ENCODE measurements at regions not wholly inside any gene's neighbourhood (a gene's known extent, or its start where the extent isn't known, plus 50 kb on each side); places are given as distances from the start of the nearest gene placed in this dataset.

GRCh38 chr7:53988376-53988775 is 553.8 kb upstream of the VSTM2A start:
- no peak for DNase-seq

- no peak for DNase-seq
Observed at GRCh38 chr7:53993224-53993623, 549.0 kb upstream of the VSTM2A start.

GRCh38 chr7:53996876-53997275 is 545.3 kb upstream of the VSTM2A start:
- DNase-seq, result no peak

- DNase-seq, result no peak
Observed at GRCh38 chr7:54014765-54015164, 527.4 kb upstream of the VSTM2A start.

GRCh38 chr7:54015251-54015650 is 526.9 kb upstream of the VSTM2A start:
- DNase-seq, result no peak

GRCh38 chr7:54037873-54038272 is 504.3 kb upstream of the VSTM2A start:
- no peak for DNase-seq

- DNase-seq, result no peak
Observed at GRCh38 chr7:54060643-54061042, 481.5 kb upstream of the VSTM2A start.

- no peak for DNase-seq
Observed at GRCh38 chr7:54066643-54067042, 475.5 kb upstream of the VSTM2A start.

GRCh38 chr7:54069843-54070242 is 472.3 kb upstream of the VSTM2A start:
- no peak for DNase-seq

GRCh38 chr7:54072710-54073109 is 469.5 kb upstream of the VSTM2A start:
- no peak for DNase-seq

GRCh38 chr7:54076616-54077015 is 465.6 kb upstream of the VSTM2A start:
- DNase-seq, result no peak

GRCh38 chr7:54080525-54080924 is 461.6 kb upstream of the VSTM2A start:
- DNase-seq, result no peak

- no peak for DNase-seq
Observed at GRCh38 chr7:54080971-54081370, 461.2 kb upstream of the VSTM2A start.

GRCh38 chr7:54084340-54084739 is 457.8 kb upstream of the VSTM2A start:
- no peak for DNase-seq

- DNase-seq, result no peak
Observed at GRCh38 chr7:54090652-54091213, 451.4 kb upstream of the VSTM2A start.

GRCh38 chr7:54091322-54091721 is 450.9 kb upstream of the VSTM2A start:
- DNase-seq, result no peak

GRCh38 chr7:54097886-54098285 is 444.3 kb upstream of the VSTM2A start:
- no peak for DNase-seq

GRCh38 chr7:54109501-54109900 is 432.7 kb upstream of the VSTM2A start:
- DNase-seq, result no peak

- no peak for DNase-seq
Observed at GRCh38 chr7:54111814-54112511, 430.2 kb upstream of the VSTM2A start.

GRCh38 chr7:54112567-54112966 is 429.6 kb upstream of the VSTM2A start:
- DNase-seq, result no peak

- DNase-seq, result no peak
Observed at GRCh38 chr7:54115028-54115763, 427.0 kb upstream of the VSTM2A start.

GRCh38 chr7:54116956-54117355 is 425.2 kb upstream of the VSTM2A start:
- no peak for DNase-seq

- no peak for DNase-seq
Observed at GRCh38 chr7:54129035-54129434, 413.1 kb upstream of the VSTM2A start.

- no peak for DNase-seq
Observed at GRCh38 chr7:54141576-54141975, 400.6 kb upstream of the VSTM2A start.

Data from NCI-H2081 treated with DMSO at 0.1 percent for 48 hours (cell line).